ENCODE measurements at regions not wholly inside any gene's neighbourhood (a gene's known extent, or its start where the extent isn't known, plus 50 kb on each side); places are given as distances from the start of the nearest gene placed in this dataset.

- no peak for DNase-seq
Observed at GRCh38 chr6:100176951-100177710, 183.1 kb upstream of the MCHR2 start.

GRCh38 chr6:100176311-100176950 is 182.4 kb upstream of the MCHR2 start:
- no peak for DNase-seq

- no peak for DNase-seq
Observed at GRCh38 chr6:100175814-100176310, 181.8 kb upstream of the MCHR2 start.

- DNase-seq, result no peak
Observed at GRCh38 chr6:100173211-100173610, 179.2 kb upstream of the MCHR2 start.

- DNase-seq, result no peak
Observed at GRCh38 chr6:100172322-100172713, 178.3 kb upstream of the MCHR2 start.

- no peak for DNase-seq
Observed at GRCh38 chr6:100171533-100172321, 177.7 kb upstream of the MCHR2 start.

- no peak for DNase-seq
Observed at GRCh38 chr6:100168148-100168547, 174.1 kb upstream of the MCHR2 start.

GRCh38 chr6:100167585-100167984 is 173.6 kb upstream of the MCHR2 start:
- DNase-seq, result no peak

GRCh38 chr6:100166956-100167355 is 172.9 kb upstream of the MCHR2 start:
- no peak for DNase-seq

- no peak for DNase-seq
Observed at GRCh38 chr6:100165442-100165841, 171.4 kb upstream of the MCHR2 start.

GRCh38 chr6:100163035-100163434 is 169.0 kb upstream of the MCHR2 start:
- no peak for DNase-seq

GRCh38 chr6:100161782-100162365 is 167.9 kb upstream of the MCHR2 start:
- DNase-seq, result no peak

GRCh38 chr6:100160930-100161329 is 166.9 kb upstream of the MCHR2 start:
- DNase-seq, result no peak

- no peak for DNase-seq
Observed at GRCh38 chr6:100155141-100155540, 161.1 kb upstream of the MCHR2 start.

- DNase-seq, result no peak
Observed at GRCh38 chr6:100153636-100154275, 159.7 kb upstream of the MCHR2 start.

GRCh38 chr6:100152201-100152600 is 158.2 kb upstream of the MCHR2 start:
- no peak for DNase-seq

- DNase-seq, result no peak
Observed at GRCh38 chr6:100144991-100145390, 151.0 kb upstream of the MCHR2 start.

GRCh38 chr6:100138346-100139022 is 144.5 kb upstream of the MCHR2 start:
- no peak for DNase-seq

GRCh38 chr6:100137759-100138158 is 143.7 kb upstream of the MCHR2 start:
- no peak for DNase-seq

- DNase-seq, result no peak
Observed at GRCh38 chr6:100136590-100136989, 142.6 kb upstream of the MCHR2 start.

- DNase-seq, result no peak
Observed at GRCh38 chr6:100135977-100136376, 142.0 kb upstream of the MCHR2 start.

- no peak for DNase-seq
Observed at GRCh38 chr6:100134703-100135102, 140.7 kb upstream of the MCHR2 start.

All from stimulated activated CD4-positive, alpha-beta T cell treated with anti-CD3 and anti-CD28 coated beads, Interleukin-2, amount 100 ng/mL, for 24 hours (primary cell).